ENCODE measurements at regions not wholly inside any gene's neighbourhood (a gene's known extent, or its start where the extent isn't known, plus 50 kb on each side); places are given as distances from the start of the nearest gene placed in this dataset.

DNA sequence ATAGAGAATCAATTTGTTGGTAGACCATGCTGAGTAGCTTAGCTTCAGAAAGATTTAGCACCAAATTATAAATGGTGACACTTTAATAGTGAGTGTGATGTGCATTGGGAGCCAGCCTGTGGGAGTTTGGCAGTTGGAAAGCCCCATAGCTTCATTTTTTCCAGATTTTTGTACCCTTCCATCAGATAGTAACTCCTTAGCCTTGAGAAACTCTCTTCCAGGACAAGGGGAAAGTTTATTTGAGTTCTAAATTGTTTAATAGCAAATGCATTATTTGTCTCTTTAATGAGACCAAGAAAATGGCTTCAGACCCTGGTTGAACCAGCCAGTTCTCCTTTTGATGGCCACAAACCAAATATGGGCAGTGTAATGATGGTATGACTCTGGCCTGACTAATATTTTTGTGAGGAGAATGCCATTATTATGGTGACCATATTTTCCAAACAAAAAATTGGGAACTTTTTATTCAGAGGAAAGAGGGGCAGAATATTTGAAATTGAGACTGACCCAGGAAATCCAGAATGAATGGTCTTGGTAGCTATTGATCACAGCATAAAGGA lies 49.8 kb downstream of the PLCE1 start:
- H3K4me3 ChIP-seq, result no peak overlapping the region
- no peaks in the 10 kb centered on the region for H3K36me3 ChIP-seq
- H3K4me1 ChIP-seq, result no peaks in the 10 kb centered on the region
- H3K27me3 ChIP-seq (ENCODE audit: low read depth), result no peaks in the 10 kb centered on the region
- DNase-seq (no peak), ATAC-seq (no peak)
- intact Hi-C loops (cut with DNase I), result no loop called here
- H3K9me3 ChIP-seq, result no peaks in the 10 kb centered on the region
- TF ChIP-seq, protein P1, sequence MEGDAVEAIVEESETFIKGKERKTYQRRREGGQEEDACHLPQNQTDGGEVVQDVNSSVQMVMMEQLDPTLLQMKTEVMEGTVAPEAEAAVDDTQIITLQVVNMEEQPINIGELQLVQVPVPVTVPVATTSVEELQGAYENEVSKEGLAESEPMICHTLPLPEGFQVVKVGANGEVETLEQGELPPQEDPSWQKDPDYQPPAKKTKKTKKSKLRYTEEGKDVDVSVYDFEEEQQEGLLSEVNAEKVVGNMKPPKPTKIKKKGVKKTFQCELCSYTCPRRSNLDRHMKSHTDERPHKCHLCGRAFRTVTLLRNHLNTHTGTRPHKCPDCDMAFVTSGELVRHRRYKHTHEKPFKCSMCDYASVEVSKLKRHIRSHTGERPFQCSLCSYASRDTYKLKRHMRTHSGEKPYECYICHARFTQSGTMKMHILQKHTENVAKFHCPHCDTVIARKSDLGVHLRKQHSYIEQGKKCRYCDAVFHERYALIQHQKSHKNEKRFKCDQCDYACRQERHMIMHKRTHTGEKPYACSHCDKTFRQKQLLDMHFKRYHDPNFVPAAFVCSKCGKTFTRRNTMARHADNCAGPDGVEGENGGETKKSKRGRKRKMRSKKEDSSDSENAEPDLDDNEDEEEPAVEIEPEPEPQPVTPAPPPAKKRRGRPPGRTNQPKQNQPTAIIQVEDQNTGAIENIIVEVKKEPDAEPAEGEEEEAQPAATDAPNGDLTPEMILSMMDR (IDR thresholded peaks at IDR 0.05), result no peak
- H3K27ac ChIP-seq, result no peak overlapping the region

DNA sequence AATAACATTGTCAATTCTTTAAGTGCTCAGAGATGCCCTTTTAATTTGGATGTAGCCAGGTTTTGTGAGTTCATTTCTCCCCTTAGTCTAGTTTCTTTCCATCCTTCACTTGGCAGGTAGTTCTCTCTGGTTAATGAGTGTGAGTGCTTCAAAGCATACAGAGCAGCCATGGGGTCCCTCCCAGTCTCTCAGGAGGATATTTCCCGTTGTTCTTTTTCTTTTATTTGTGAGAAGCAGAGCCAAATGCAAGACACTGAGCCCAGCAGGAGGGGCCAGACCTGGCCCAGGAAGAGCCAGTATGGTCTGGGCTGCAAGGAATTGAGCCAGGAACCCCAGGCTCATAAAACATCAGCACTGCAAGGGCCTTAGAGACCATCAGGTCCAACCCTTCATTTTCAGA lies 52.4 kb downstream of the PLCE1 start:
- no peak overlapping the region for H3K4me3 ChIP-seq
- TF ChIP-seq, protein P1 (IDR thresholded peaks at IDR 0.05), result no peak
- ATAC-seq (no peak), DNase-seq (no peak)
- no peak overlapping the region for H3K27ac ChIP-seq
- no peaks in the 10 kb centered on the region for H3K36me3 ChIP-seq
- intact Hi-C loops (cut with DNase I), result no loop called here
- H3K27me3 ChIP-seq (ENCODE audit: low read depth), result no peaks in the 10 kb centered on the region
- H3K4me1 ChIP-seq, result no peaks in the 10 kb centered on the region
- no peaks in the 10 kb centered on the region for H3K9me3 ChIP-seq

DNA sequence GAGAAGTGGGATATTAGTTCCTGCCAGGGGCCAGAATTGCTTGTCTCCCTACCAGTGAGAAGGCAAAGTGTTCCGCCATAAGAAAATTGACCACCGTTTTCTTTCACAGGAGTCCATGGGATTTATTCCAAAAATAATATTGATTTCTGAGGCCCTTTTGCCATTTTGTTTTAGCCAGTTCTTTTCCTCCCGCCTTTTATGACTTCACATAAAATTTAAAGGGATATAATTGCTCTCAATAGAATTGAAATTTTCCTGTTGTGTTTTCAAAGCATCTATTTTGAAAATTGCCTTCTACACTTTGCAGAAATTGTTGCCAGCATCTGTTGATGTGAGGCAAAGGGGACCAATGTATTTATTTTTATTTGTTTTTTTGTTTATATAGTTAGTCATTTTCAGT lies 53.6 kb downstream of the PLCE1 start:
- Histone ChIP-seq H3K27ac (no peak overlapping the region), H3K36me3 (no peaks in the 10 kb centered on the region), H3K9me3 (no peaks in the 10 kb centered on the region), H3K27me3 (ENCODE audit: low read depth) (no peaks in the 10 kb centered on the region), H3K4me3 (no peak overlapping the region), H3K4me1 (peaks cover 4% of the 10 kb centered on the region)
- TF ChIP-seq, protein P1 (IDR thresholded peaks at IDR 0.05), result no peak
- intact Hi-C loops (cut with DNase I), result no loop called here
- DNase-seq (no peak), ATAC-seq (no peak)

DNA sequence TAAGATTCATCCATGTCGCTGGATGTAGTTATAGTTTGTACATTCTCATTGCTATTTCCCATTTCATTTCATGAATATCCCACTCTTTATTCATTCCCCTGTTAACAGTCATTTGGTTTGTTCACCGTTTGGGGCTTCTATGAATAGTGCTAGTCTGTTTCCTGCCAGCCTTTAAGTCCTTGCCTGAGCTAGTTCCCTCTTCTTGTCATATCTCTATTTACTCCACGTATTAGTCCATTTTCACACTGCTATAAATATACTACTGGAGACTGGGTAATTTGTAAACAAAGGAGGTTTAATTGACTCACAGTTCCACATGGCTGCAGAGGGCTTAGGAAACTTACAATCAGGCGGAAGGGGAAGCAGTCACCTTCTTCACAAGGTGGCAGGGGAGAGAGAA lies 56.2 kb downstream of the PLCE1 start:
- H3K4me1 ChIP-seq, result peaks cover 10% of the 10 kb centered on the region
- H3K4me3 ChIP-seq, result no peak overlapping the region
- no peak overlapping the region for H3K27ac ChIP-seq
- H3K9me3 ChIP-seq, result no peaks in the 10 kb centered on the region
- TF ChIP-seq, protein P1 (IDR thresholded peaks at IDR 0.05), result no peak
- no peak for ATAC-seq
- no peaks in the 10 kb centered on the region for H3K27me3 ChIP-seq (ENCODE audit: low read depth)
- intact Hi-C loops (cut with DNase I), result no loop called here
- DNase-seq, result no peak
- H3K36me3 ChIP-seq, result no peaks in the 10 kb centered on the region

DNA sequence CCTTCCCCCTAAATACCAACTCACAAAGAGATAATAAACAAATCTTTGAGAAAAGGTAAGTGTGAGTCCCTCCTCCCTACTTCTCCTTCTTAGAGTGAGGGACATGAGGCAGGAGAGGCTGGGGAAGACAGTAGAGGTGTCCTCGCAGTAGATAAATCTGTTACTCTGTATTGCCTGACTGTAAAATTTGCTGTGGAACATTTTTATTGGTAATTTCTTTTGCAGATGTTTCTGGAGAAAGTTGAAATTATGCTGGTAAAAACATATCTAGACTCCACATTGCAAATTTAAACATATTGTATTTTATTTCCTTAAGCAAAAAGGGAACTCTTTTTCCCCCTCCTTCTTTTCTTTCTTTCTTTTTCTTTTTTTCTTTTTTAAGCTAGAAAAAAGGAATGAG lies 58.5 kb downstream of the PLCE1 start:
- DNase-seq (no peak), ATAC-seq (no peak)
- no peaks in the 10 kb centered on the region for H3K36me3 ChIP-seq
- H3K9me3 ChIP-seq, result no peaks in the 10 kb centered on the region
- TF ChIP-seq, protein P1 (IDR thresholded peaks at IDR 0.05), result no peak
- H3K27ac ChIP-seq, result no peak overlapping the region
- no peaks in the 10 kb centered on the region for H3K27me3 ChIP-seq (ENCODE audit: low read depth)
- H3K4me1 ChIP-seq, result peaks cover 10% of the 10 kb centered on the region
- intact Hi-C loops (cut with DNase I), result no loop called here
- no peak overlapping the region for H3K4me3 ChIP-seq

Data from lower lobe of right lung (tissue), 2 donors.